Esophagus muscularis mucosa (tissue), 3 donors: ENCODE measurements at regions not wholly inside any gene's neighbourhood (a gene's known extent, or its start where the extent isn't known, plus 50 kb on each side); places are given as distances from the start of the nearest gene placed in this dataset.

Source experiments
- CTCF ChIP-seq, 3 experiments: fragments of 200-600 bp in 2 of 3; fragments of 450-650 bp in 1 of 3; sonication (generic) in 2 of 3; IDR thresholded peaks; one replicate each; pipeline ENCODE4 v1.5.1; 2017 to 2019; ENCODE audit warnings: antibody characterized with exemption in 3 of 3, mild to moderate bottlenecking in 2 of 3, moderate library complexity in 1 of 3
- POLR2A ChIP-seq: fragments of 450-650 bp; IDR thresholded peaks from one replicate; pipeline ENCODE4 v1.6.1; 2017; ENCODE audit warnings: antibody characterized with exemption, moderate library complexity, mild to moderate bottlenecking, low read depth
- POLR2AphosphoS5 ChIP-seq, 2 donors: sonication (generic); formaldehyde crosslinking; IDR thresholded peaks; one replicate each; pipeline ENCODE4 v1.6.1; 2017; ENCODE audit warnings: antibody characterized with exemption in 2 of 2

DNA sequence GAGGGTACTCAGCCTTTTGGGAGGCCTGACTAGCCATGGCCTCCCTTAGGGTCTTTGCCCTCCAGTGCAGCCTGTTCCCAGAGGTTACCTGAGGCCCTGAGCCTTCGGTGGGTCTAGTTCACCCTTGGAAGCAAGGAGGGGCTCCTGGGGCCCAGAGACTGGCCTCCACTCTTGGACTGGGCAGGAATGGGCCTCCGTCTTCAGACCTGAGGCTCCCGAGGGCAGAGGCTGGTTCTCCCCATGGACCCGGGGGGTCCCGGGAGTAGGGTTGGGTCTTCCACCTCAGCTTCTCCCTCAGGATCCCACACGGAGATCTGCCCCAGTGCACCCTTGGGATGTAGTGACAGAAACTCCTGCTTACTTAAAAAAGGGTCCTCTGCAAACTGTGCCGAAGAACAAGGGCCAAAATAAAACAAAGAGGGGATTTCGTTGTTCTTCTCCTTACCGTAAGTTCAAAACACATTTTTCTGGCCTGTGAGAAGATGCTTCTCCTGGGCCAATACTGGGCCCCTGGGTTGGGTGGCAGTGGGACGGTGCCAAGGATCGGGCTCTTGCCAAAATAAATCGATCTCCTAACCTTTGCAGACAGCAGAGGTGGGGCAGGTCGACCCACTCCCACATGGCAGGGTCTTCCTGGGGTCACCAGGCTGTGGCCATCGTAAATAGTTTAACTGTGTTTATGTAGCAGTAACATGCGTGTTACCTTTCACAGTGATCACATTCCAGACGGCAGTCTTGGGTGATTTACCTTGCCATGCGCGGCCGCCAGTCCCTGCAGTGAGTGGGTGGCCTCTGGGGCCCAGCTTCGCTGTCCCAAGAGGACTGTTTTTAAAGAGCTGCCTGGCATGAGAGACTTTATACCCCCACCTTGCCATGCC lies 151.8 kb downstream of the VEGFA start:
- TF ChIP-seq POLR2A (no peak), CTCF (IDR thresholded peaks at IDR 0.05) (no peak), POLR2AphosphoS5 (IDR thresholded peaks at IDR 0.05) (no peak)
